Liver (tissue), 8 donors: ENCODE measurements at regions not wholly inside any gene's neighbourhood (a gene's known extent, or its start where the extent isn't known, plus 50 kb on each side); places are given as distances from the start of the nearest gene placed in this dataset.

Source experiments
- DNase-seq: peaks from one replicate; pipeline ENCODE4 v3.0.0-alpha.2; 2017; ENCODE audit warnings: low spot score
- H3K27ac ChIP-seq, 2 donors: one replicate each; pipeline ENCODE4 v1.7.0; 2013; ENCODE audit warnings: inconsistent platforms in 2 of 2, low read length in 2 of 2, control low read depth in 1 of 2, low read depth in 1 of 2, mild to moderate bottlenecking in 1 of 2
- H3K27me3 ChIP-seq, 4 donors: one replicate each; pipeline versions ENCODE4 v1.6.1 to v1.7.0; 2013; ENCODE audit warnings: low read length in 3 of 4, inconsistent platforms in 1 of 4, mild to moderate bottlenecking in 1 of 4, moderate library complexity in 1 of 4; ENCODE audit not compliant: control insufficient read depth in 4 of 4, insufficient read depth in 4 of 4
- H3K36me3 ChIP-seq, 4 donors: one replicate each; pipeline versions ENCODE4 v1.6.1 to v1.7.0; 2013; ENCODE audit warnings: low read length in 3 of 4, mild to moderate bottlenecking in 3 of 4, low read depth in 1 of 4, moderate library complexity in 1 of 4; ENCODE audit not compliant: control insufficient read depth in 4 of 4, insufficient read depth in 3 of 4
- H3K4me1 ChIP-seq, 4 donors: one replicate each; pipeline versions ENCODE4 v1.6.1 to v1.7.0; 2013; ENCODE audit warnings: low read length in 3 of 4, mild to moderate bottlenecking in 3 of 4, moderate library complexity in 1 of 4; ENCODE audit not compliant: control insufficient read depth in 4 of 4, insufficient read depth in 4 of 4
- H3K4me3 ChIP-seq, 3 donors: one replicate each; pipeline versions ENCODE4 v1.6.1 to v1.7.0; 2013; ENCODE audit warnings: low read length in 3 of 3, control low read depth in 1 of 3, low read depth in 1 of 3, mild to moderate bottlenecking in 1 of 3
- H3K9ac ChIP-seq, 2 donors: one replicate each; pipeline ENCODE4 v1.7.0; 2013; ENCODE audit warnings: low read length in 2 of 2, mild to moderate bottlenecking in 2 of 2, moderate library complexity in 2 of 2, control low read depth in 1 of 2, low read depth in 1 of 2
- H3K9me3 ChIP-seq, 4 donors: one replicate each; pipeline versions ENCODE4 v1.6.1 to v1.7.0; 2013; ENCODE audit warnings: low read length in 3 of 4; ENCODE audit not compliant: control insufficient read depth in 4 of 4
- CTCF ChIP-seq: fragments of 150-350 bp; IDR thresholded peaks from 2 replicates; pipeline ENCODE4 v1.5.1; 2017; ENCODE audit warnings: improper control_type of control experiment, low read depth, low read length; ENCODE audit not compliant: missing input control
- EGR1 ChIP-seq, 2 donors: IDR thresholded peaks; 2 replicates each; pipeline ENCODE4 v1.6.1; 2016 to 2018; ENCODE audit warnings: antibody characterized with exemption in 2 of 2, low read depth in 2 of 2
- FOXA1 ChIP-seq: IDR thresholded peaks from 2 replicates; pipeline ENCODE4 v1.6.1; 2016; ENCODE audit warnings: antibody characterized with exemption
- FOXA2 ChIP-seq: IDR thresholded peaks from 2 replicates; pipeline ENCODE4 v1.6.1; 2016; ENCODE audit warnings: antibody characterized with exemption
- GABPA ChIP-seq, 2 donors: IDR thresholded peaks in 1 of 2; conservative IDR thresholded peaks in 1 of 2; 2 replicates each; pipeline ENCODE4 v1.6.1; 2016; ENCODE audit warnings: antibody characterized with exemption in 2 of 2, mild to moderate bottlenecking in 1 of 2, moderate library complexity in 1 of 2
- HNF4A ChIP-seq, 2 donors: conservative IDR thresholded peaks; 2 replicates each; pipeline ENCODE4 v1.6.1; 2016; ENCODE audit warnings: antibody characterized with exemption in 2 of 2, mild to moderate bottlenecking in 2 of 2
- HNF4G ChIP-seq: IDR thresholded peaks from 2 replicates; pipeline ENCODE4 v1.6.1; 2016; ENCODE audit warnings: antibody characterized with exemption
- JUND ChIP-seq, 2 donors: IDR thresholded peaks; 2 replicates each; pipeline ENCODE4 v1.6.1; 2016; ENCODE audit warnings: antibody characterized with exemption in 2 of 2
- MAX ChIP-seq: IDR thresholded peaks from 2 replicates; pipeline ENCODE4 v1.6.1; 2016; ENCODE audit warnings: antibody characterized with exemption
- NR2F2 ChIP-seq: IDR thresholded peaks from 2 replicates; pipeline ENCODE4 v1.6.1; 2016; ENCODE audit warnings: antibody characterized with exemption
- RAD21 ChIP-seq, 2 donors: IDR thresholded peaks; 2 replicates each; pipeline ENCODE4 v1.6.1; 2016; ENCODE audit warnings: antibody characterized with exemption in 2 of 2, mild to moderate bottlenecking in 2 of 2
- RXRA ChIP-seq, 2 donors: IDR thresholded peaks; 2 replicates each; pipeline ENCODE4 v1.6.1; 2017 to 2018; ENCODE audit warnings: antibody characterized with exemption in 2 of 2, mild to moderate bottlenecking in 1 of 2
- SP1 ChIP-seq: IDR thresholded peaks from 2 replicates; pipeline ENCODE4 v1.6.1; 2018; ENCODE audit warnings: antibody characterized with exemption, mild to moderate bottlenecking
- TAF1 ChIP-seq: conservative IDR thresholded peaks from 2 replicates; pipeline ENCODE4 v1.6.1; 2016; ENCODE audit warnings: antibody characterized with exemption, mild to moderate bottlenecking
- YY1 ChIP-seq: IDR thresholded peaks from 2 replicates; pipeline ENCODE4 v1.6.1; 2016; ENCODE audit warnings: antibody characterized with exemption, mild to moderate bottlenecking
- WGBS: extraction: QIAGEN DNeasy Blood & Tissue Kit; methylation state at CpG from one replicate; pipeline ENCODE4 v1.1.7; 2013; 5-methylcytosine and 5-hydroxymethylcytosine counted together
- TF ChIP-seq, protein P1 (sequence below): IDR thresholded peaks from 2 replicates; pipeline ENCODE4 v1.6.1; 2016; ENCODE audit warnings: antibody characterized with exemption
- TF ChIP-seq, protein P2 (sequence below): IDR thresholded peaks from 2 replicates; pipeline ENCODE4 v1.6.1; 2016; ENCODE audit warnings: antibody characterized with exemption
- TF ChIP-seq, protein P3 (sequence below): IDR thresholded peaks from 2 replicates; pipeline ENCODE4 v1.6.1; 2016; ENCODE audit warnings: antibody characterized with exemption, mild to moderate bottlenecking
- donor health status: healthy.
- donor health status: healthy.
- donor health status: healthy.
- donor health status: healthy.
- donor health status: healthy.

- no peak for DNase-seq
- no peak overlapping the region for H3K27ac ChIP-seq
- no peaks in the 10 kb centered on the region for H3K36me3 ChIP-seq
- no peak overlapping the region for H3K4me3 ChIP-seq
- H3K4me1 ChIP-seq, result no peaks in the 10 kb centered on the region
- H3K27me3 ChIP-seq, result no peaks in the 10 kb centered on the region
- H3K9ac ChIP-seq, result no peak overlapping the region
- H3K9me3 ChIP-seq, result peaks cover 0 to 3% (median 0%) of the 10 kb centered on the region in 4 donors
- TF ChIP-seq JUND (IDR thresholded peaks at IDR 0.05) (no peak), FOXA2 (no peak), EGR1 (IDR thresholded peaks at IDR 0.05; ENCODE audit: low read depth in 2 of 2) (no peak), CTCF (no peak), MAX (no peak), RAD21 (IDR thresholded peaks at IDR 0.05) (no peak), SP1 (no peak), RXRA (IDR thresholded peaks at IDR 0.05) (no peak), YY1 (no peak), HNF4G (no peak), HNF4A (conservative IDR thresholded peaks at IDR 0.05) (no peak), GABPA (IDR thresholded peaks at IDR 0.05 in 1 of 2, conservative IDR thresholded peaks at IDR 0.05 in 1 of 2) (no peak), FOXA1 (no peak), NR2F2 (no peak)
- TF ChIP-seq, protein P1, sequence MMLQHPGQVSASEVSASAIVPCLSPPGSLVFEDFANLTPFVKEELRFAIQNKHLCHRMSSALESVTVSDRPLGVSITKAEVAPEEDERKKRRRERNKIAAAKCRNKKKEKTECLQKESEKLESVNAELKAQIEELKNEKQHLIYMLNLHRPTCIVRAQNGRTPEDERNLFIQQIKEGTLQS, result no peak
- TF ChIP-seq, protein P2, sequence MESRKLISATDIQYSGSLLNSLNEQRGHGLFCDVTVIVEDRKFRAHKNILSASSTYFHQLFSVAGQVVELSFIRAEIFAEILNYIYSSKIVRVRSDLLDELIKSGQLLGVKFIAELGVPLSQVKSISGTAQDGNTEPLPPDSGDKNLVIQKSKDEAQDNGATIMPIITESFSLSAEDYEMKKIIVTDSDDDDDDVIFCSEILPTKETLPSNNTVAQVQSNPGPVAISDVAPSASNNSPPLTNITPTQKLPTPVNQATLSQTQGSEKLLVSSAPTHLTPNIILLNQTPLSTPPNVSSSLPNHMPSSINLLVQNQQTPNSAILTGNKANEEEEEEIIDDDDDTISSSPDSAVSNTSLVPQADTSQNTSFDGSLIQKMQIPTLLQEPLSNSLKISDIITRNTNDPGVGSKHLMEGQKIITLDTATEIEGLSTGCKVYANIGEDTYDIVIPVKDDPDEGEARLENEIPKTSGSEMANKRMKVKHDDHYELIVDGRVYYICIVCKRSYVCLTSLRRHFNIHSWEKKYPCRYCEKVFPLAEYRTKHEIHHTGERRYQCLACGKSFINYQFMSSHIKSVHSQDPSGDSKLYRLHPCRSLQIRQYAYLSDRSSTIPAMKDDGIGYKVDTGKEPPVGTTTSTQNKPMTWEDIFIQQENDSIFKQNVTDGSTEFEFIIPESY, result no peak
- TF ChIP-seq, protein P3, sequence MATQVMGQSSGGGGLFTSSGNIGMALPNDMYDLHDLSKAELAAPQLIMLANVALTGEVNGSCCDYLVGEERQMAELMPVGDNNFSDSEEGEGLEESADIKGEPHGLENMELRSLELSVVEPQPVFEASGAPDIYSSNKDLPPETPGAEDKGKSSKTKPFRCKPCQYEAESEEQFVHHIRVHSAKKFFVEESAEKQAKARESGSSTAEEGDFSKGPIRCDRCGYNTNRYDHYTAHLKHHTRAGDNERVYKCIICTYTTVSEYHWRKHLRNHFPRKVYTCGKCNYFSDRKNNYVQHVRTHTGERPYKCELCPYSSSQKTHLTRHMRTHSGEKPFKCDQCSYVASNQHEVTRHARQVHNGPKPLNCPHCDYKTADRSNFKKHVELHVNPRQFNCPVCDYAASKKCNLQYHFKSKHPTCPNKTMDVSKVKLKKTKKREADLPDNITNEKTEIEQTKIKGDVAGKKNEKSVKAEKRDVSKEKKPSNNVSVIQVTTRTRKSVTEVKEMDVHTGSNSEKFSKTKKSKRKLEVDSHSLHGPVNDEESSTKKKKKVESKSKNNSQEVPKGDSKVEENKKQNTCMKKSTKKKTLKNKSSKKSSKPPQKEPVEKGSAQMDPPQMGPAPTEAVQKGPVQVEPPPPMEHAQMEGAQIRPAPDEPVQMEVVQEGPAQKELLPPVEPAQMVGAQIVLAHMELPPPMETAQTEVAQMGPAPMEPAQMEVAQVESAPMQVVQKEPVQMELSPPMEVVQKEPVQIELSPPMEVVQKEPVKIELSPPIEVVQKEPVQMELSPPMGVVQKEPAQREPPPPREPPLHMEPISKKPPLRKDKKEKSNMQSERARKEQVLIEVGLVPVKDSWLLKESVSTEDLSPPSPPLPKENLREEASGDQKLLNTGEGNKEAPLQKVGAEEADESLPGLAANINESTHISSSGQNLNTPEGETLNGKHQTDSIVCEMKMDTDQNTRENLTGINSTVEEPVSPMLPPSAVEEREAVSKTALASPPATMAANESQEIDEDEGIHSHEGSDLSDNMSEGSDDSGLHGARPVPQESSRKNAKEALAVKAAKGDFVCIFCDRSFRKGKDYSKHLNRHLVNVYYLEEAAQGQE, result no peak
These were observed 543.0 kb downstream of the MAFB start for GRCh38 chr20:40146071-40146470.

GRCh38 chr20:40144581-40144980, 544.5 kb downstream of the MAFB start:
- 68% methylated on average over 4 of the region's 4 CpGs for WGBS
- H3K9me3 ChIP-seq, result peaks cover 0 to 3% (median 0%) of the 10 kb centered on the region in 4 donors
- TF ChIP-seq, protein P1, result no peak
- TF ChIP-seq HNF4A (conservative IDR thresholded peaks at IDR 0.05) (no peak), FOXA2 (no peak), FOXA1 (no peak), RAD21 (IDR thresholded peaks at IDR 0.05) (no peak), SP1 (no peak), HNF4G (no peak), JUND (IDR thresholded peaks at IDR 0.05) (no peak), TAF1 (no peak), RXRA (IDR thresholded peaks at IDR 0.05) (no peak)
- TF ChIP-seq, protein P2, result no peak
- H3K9ac ChIP-seq, result no peak overlapping the region
- H3K36me3 ChIP-seq, result no peaks in the 10 kb centered on the region
- no peaks in the 10 kb centered on the region for H3K4me1 ChIP-seq
- DNase-seq, result no peak
- H3K4me3 ChIP-seq, result no peak overlapping the region
- H3K27ac ChIP-seq, result no peak overlapping the region
- H3K27me3 ChIP-seq, result no peaks in the 10 kb centered on the region
